Glomerular visceral epithelial cell (primary cell): ENCODE measurements at regions not wholly inside any gene's neighbourhood (a gene's known extent, or its start where the extent isn't known, plus 50 kb on each side); places are given as distances from the start of the nearest gene placed in this dataset.
A peak's percentile ranks its signal among the peaks of the same experiment; 100 is the strongest.
"Not testable (repeated sequence)": the region's sequence is repeated elsewhere in the genome, so short reads cannot be mapped to it uniquely, and the experiment has no call there.

Experiments
- DNase-seq: peaks from one replicate; pipeline ENCODE4 v3.0.0-alpha.2; 2016; ENCODE audit errors: extremely low spot score

GRCh38 chr4:117550085-117550484 lies 464.7 kb upstream of the TRAM1L1 start:
- DNase-seq = no peak

DNA sequence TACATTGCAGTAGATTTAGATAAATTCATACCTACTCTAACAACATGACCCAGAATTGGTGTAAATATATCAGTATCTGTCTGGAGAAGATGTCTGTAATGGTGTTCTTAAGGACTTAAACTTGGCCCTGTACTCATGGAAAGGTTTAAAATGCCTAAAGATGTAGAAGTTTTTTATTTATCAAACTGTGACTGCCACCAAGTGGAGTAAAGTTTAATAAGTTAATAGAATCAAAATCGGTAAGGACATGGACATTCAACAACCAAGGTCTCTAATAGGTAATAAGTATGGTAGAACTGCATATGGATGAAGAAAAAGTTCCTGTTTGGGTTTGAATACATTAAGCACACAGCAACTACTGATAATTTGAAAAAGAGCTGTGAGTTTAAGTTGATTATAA lies 474.0 kb upstream of the NDST3 start:
- DNase-seq = peak; percentile 41

DNA sequence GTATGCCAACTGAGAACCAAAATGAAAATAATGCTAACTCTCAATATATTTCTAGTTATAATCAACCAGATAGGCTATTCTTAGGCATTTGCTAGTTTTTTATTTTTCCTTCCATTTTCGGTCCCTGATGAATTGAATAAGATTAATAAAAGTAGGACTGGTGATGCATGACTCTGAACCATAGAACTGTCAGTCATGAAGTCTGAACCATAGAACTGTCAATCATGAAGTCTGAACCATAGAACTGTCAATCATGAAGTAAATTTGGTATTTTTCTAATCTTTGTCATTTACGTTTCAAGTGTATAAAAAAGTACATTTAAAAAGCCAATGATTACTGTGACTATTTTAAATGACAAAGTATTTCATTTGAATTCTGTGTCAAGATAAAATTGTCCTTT lies 460.2 kb upstream of the NDST3 start:
- DNase-seq = no peak

- no peak for DNase-seq
Measured at GRCh38 chr4:117575850-117576249, 458.4 kb upstream of the NDST3 start.

- no peak for DNase-seq
Measured at GRCh38 chr4:117577686-117578311, 456.5 kb upstream of the NDST3 start.

DNA sequence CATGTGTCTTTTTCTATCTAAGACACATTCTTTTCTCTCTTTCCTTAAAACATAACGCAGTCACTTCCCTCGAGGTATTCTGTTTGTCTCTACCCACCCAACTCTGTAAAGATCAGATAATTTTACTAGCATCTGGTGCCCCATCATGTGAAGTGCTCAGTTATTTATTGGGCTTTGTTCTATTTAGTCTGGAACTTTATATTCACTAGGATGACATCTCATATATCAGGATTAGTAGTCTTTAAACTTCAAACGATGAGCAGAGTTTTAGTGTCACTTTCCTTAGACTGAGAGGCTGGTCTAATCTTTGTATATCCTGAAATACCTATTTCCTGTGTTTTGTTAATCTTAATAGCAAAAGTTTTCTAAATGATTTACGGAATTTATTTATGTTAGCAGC lies 445.5 kb upstream of the NDST3 start:
- no peak for DNase-seq

DNA sequence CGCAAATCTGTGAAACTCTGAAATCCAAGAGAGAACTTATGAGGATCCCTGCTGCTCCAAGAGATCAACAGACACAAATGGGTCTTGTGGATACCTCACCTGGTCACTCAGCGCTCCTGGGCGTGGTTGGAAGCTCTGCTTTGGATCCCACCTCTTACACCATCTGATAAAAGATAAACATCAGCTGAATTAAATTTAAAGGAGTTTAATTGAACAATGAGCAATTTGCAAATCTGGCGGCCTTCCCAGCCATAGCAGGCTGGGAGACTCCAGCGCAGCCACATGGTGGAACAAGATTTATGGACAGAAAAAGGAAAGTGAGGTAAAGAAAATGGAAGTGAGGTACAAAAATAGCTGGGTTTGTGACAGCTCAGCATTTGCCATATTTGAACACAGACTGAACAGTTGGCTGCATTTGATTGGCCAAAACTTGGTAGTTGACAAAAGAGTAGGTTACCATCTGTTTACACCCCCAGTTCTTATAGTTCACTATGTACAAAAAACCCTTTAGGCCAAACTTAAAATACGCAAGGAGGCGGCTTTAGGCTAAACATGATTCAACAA lies 437.3 kb upstream of the NDST3 start:
- no peak for DNase-seq

- DNase-seq = not testable (repeated sequence)
Measured at GRCh38 chr4:117599393-117599792, 434.9 kb upstream of the NDST3 start.

DNA sequence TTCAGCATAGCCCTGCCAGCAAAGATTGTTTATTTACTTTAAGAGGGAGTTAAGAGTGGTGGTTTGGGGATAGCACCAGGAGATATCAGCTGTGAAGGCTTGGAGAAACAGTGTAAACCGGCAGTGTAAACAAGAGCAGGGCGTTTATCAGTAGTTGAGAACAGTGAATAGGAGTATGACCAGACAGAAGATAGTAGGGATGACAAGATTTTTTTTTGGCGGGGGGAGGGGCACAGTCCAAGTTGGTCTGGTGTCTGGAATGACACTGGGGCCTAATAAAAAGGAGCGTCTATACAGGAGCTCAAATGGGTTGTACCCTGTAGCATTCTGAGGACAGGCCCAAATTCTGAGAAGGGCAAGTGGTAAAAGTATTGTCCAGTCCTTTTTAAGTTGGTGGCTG lies 433.4 kb upstream of the NDST3 start:
- not testable (repeated sequence) for DNase-seq

- no peak for DNase-seq
Measured at GRCh38 chr4:117610706-117611308, 423.5 kb upstream of the NDST3 start.

GRCh38 chr4:117621673-117622072 lies 412.6 kb upstream of the NDST3 start:
- DNase-seq = no peak

GRCh38 chr4:117623326-117623725 lies 411.0 kb upstream of the NDST3 start:
- no peak for DNase-seq

DNA sequence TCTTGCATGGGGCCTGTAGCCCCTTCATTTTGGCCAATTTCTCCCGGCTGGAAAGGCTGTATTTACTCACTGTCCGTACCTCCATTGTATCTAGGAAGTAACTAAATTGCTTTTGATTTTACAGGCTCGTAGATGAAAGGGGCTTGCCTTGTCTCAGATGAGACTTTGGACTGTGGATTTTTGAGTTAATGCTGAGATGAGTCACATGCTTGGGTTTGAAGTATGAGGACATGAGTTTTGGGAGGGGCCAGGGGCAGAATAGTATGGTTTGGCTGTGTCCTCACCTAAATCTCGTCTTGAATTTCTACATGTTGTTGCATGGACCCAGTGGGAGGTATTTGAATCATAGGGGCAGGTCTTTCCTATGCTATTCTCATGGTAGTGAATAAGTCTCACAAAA lies 407.6 kb upstream of the NDST3 start:
- no peak for DNase-seq

DNA sequence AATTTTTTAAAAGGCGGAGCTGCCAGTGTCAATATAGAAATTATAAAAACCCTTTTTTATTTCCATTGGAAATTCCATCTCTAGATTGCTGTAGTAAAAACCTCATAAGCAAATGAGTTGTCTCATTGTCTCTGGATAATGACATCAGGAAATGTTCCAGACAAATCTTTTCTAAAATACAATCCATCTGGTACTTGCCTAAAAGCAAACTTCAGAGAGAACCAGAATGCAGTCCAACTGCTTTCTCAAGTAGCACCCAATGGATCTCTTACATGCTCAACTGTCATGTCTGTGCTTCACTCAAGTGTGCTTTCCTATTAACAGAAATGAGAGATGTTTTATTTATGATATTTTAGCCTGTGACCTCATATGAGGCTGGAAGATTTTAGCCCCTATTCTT lies 399.6 kb upstream of the NDST3 start:
- no peak for DNase-seq

GRCh38 chr4:117637347-117637746 lies 396.9 kb upstream of the NDST3 start:
- DNase-seq = no peak

GRCh38 chr4:117640836-117641235 lies 393.4 kb upstream of the NDST3 start:
- DNase-seq = no peak

GRCh38 chr4:117641519-117641918 lies 392.8 kb upstream of the NDST3 start:
- DNase-seq = no peak

DNA sequence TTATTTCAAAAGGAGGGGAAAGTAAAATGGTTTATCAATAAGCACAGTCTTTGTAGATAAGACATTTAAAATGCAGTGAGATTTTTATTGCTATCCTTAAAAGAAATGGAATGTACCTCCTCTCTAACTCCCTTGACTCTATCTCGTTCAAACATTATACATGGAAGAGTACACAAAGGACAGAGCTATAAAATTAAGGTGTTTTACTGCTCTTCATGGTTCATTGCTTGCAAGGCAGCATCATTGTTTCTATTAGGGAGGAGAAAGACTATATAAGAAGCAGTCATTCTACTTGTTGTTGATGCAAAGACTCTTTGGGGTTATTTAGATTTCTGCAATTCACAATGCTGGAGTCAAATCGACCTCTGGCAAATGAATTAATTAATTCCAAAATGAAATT lies 380.2 kb upstream of the NDST3 start:
- no peak for DNase-seq

- DNase-seq = no peak
Measured at GRCh38 chr4:117660668-117661067, 373.6 kb upstream of the NDST3 start.

- DNase-seq = no peak
Measured at GRCh38 chr4:117661091-117662072, 372.9 kb upstream of the NDST3 start.

DNA sequence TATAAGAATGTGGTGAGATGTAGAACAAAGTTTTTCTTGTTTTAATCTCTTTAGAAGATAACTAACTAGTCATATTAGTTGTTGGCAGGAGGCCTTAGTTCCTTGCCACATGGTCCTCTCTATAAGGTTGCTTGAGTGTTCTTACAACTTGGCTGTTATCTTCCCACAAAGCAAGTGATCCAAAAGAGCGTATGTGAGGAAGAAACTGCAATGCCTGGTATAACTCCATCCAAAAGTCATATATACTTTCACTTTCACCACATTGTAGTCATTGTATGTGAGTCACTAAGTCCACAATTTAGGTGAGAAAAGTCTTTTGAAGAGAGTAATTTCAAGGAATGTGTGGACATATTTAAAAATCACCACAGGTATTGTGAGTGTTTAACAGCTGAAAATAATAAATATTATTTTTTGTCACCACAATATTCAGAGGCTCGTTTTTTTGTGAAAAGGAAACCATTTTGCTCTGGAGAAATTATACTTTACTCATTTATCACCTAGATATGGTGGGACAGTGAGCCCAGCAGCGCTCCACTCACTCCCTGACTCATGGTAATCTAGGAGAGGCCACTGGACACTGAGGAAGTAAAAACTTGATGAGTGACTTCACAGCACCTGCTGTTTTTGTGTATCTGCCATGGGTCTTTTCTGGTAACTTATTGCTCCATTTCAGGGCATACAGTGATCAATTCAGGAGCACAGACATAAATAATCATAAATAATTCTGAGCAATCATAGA lies 369.4 kb upstream of the NDST3 start:
- peak; percentile 37 for DNase-seq

- no peak for DNase-seq
Measured at GRCh38 chr4:117676153-117676552, 358.1 kb upstream of the NDST3 start.
